HG03457 (cell line): ENCODE measurements at regions not wholly inside any gene's neighbourhood (a gene's known extent, or its start where the extent isn't known, plus 50 kb on each side); places are given as distances from the start of the nearest gene placed in this dataset.
"Not testable (repeated sequence)": the region's sequence is repeated elsewhere in the genome, so short reads cannot be mapped to it uniquely, and the experiment has no call there.

Experiments used
- ATAC-seq: cut with Tn5 transposase; IDR thresholded peaks from one replicate; pipeline ENCODE4 v1.9.1; 2021; ENCODE audit warnings: moderate number of reproducible peaks; ENCODE audit not compliant: unreplicated experiment

GRCh38 chr3:161893972-161894371 lies 397.4 kb downstream of the OTOL1 start:
- ATAC-seq, result no peak

- ATAC-seq, result no peak
These were observed 398.0 kb downstream of the OTOL1 start for GRCh38 chr3:161894657-161895056.

GRCh38 chr3:161905520-161906132 lies 409.0 kb downstream of the OTOL1 start:
- ATAC-seq, result no peak

- ATAC-seq, result no peak
These were observed 417.3 kb downstream of the OTOL1 start for GRCh38 chr3:161913786-161914389.

GRCh38 chr3:161914703-161915417 lies 418.3 kb downstream of the OTOL1 start:
- no peak for ATAC-seq

GRCh38 chr3:161915418-161915750 lies 418.8 kb downstream of the OTOL1 start:
- no peak for ATAC-seq

- ATAC-seq, result no peak
These were observed 423.6 kb downstream of the OTOL1 start for GRCh38 chr3:161920196-161920595.

GRCh38 chr3:161925749-161926360 lies 429.2 kb downstream of the OTOL1 start:
- ATAC-seq, result no peak

- ATAC-seq, result no peak
These were observed 430.5 kb downstream of the OTOL1 start for GRCh38 chr3:161927131-161927530.

GRCh38 chr3:161939918-161940620 lies 443.5 kb downstream of the OTOL1 start:
- ATAC-seq, result no peak

- ATAC-seq, result no peak
These were observed 444.0 kb downstream of the OTOL1 start for GRCh38 chr3:161940621-161940965.

- ATAC-seq, result no peak
These were observed 445.3 kb downstream of the OTOL1 start for GRCh38 chr3:161941891-161942290.

- ATAC-seq, result not testable (repeated sequence)
These were observed 447.3 kb downstream of the OTOL1 start for GRCh38 chr3:161943801-161944345.

GRCh38 chr3:161946443-161946960 lies 449.9 kb downstream of the OTOL1 start:
- no peak for ATAC-seq

GRCh38 chr3:161950318-161950868 lies 453.8 kb downstream of the OTOL1 start:
- no peak for ATAC-seq

- no peak for ATAC-seq
These were observed 460.9 kb downstream of the OTOL1 start for GRCh38 chr3:161957467-161957866.

- no peak for ATAC-seq
These were observed 468.2 kb downstream of the OTOL1 start for GRCh38 chr3:161964857-161965256.

GRCh38 chr3:161969867-161970266 lies 473.3 kb downstream of the OTOL1 start:
- no peak for ATAC-seq

GRCh38 chr3:161975201-161975600 lies 478.6 kb downstream of the OTOL1 start:
- no peak for ATAC-seq

GRCh38 chr3:161977063-161977462 lies 480.5 kb downstream of the OTOL1 start:
- ATAC-seq, result no peak

- ATAC-seq, result no peak
These were observed 481.2 kb downstream of the OTOL1 start for GRCh38 chr3:161977850-161978249.
